Tibial nerve (tissue), 4 donors: ENCODE measurements at regions not wholly inside any gene's neighbourhood (a gene's known extent, or its start where the extent isn't known, plus 50 kb on each side); places are given as distances from the start of the nearest gene placed in this dataset.

Experiments
- DNase-seq, 2 donors: peaks; one replicate each; pipeline ENCODE4 v3.0.0-alpha.2; 2019; ENCODE audit warnings: low spot score in 2 of 2
- H3K27ac ChIP-seq, 4 donors: fragments of 200-600 bp; sonication (generic) in 3 of 4; one replicate each; pipeline ENCODE4 v1.5.1; 2017 to 2019; ENCODE audit warnings: mild to moderate bottlenecking in 1 of 4
- H3K27me3 ChIP-seq, 2 donors: fragments of 200-600 bp; sonication (generic) in 1 of 2; one replicate each; pipeline versions ENCODE4 v1.5.1 to v1.6.0; 2017 to 2019
- H3K36me3 ChIP-seq, 3 donors: fragments of 200-600 bp; sonication (generic); one replicate each; pipeline ENCODE4 v1.5.1; 2018 to 2019
- H3K4me1 ChIP-seq, 4 donors: fragments of 200-600 bp; sonication (generic) in 3 of 4; one replicate each; pipeline ENCODE4 v1.5.1; 2017 to 2019
- H3K4me3 ChIP-seq, 4 donors: fragments of 200-600 bp; sonication (generic) in 3 of 4; one replicate each; pipeline ENCODE4 v1.5.1; 2017 to 2019; ENCODE audit warnings: mild to moderate bottlenecking in 1 of 4, moderate library complexity in 1 of 4
- H3K9me3 ChIP-seq, 4 donors: fragments of 200-600 bp; sonication (generic) in 3 of 4; one replicate each; pipeline ENCODE4 v1.5.1; 2017 to 2019
- CTCF ChIP-seq, 5 experiments: fragments of 200-600 bp in 3 of 5; fragments of 450-650 bp in 2 of 5; sonication (generic) in 3 of 5; IDR thresholded peaks; one replicate each; pipeline ENCODE4 v1.5.1; 2016 to 2019; ENCODE audit warnings: antibody characterized with exemption in 5 of 5, mild to moderate bottlenecking in 3 of 5, moderate library complexity in 2 of 5
- EP300 ChIP-seq, 2 donors: sonication (generic); formaldehyde crosslinking; IDR thresholded peaks; one replicate each; pipeline ENCODE4 v1.6.1; 2017; ENCODE audit warnings: antibody characterized with exemption in 2 of 2, mild to moderate bottlenecking in 1 of 2
- POLR2A ChIP-seq, 2 donors: fragments of 450-650 bp; IDR thresholded peaks; one replicate each; pipeline ENCODE4 v1.6.1; 2017; ENCODE audit warnings: antibody characterized with exemption in 2 of 2, mild to moderate bottlenecking in 2 of 2, moderate library complexity in 2 of 2
- WGBS, 2 donors: methylation state at CpG; one replicate each; pipeline ENCODE4 v1.1.5; 2018; 5-methylcytosine and 5-hydroxymethylcytosine counted together

DNA sequence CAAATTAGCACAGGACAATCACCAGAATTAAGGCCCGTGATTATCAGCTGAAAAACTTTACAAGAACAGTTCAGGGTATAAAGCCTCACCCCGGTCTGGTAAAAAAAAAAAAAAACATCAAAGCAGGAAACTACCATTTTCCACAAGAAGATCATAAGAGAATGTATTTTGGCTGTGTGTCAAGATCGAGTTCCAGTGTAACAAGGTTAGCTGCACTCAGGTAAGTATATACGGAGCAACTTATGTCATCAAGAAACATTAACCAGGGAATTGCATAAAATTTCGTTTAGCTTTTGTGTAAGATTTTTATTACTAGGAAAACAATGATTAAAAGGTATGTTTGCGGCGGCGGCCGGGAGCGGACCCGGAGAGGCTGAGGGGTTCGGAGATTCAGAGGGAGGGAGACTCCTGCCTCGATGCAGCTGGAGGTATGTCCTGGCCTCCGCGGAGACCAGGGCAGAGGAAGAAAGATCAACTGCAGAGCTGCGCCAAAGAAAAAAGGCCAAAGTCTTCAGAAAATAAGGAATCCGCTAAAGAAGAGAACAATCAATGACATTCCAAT is 533.8 kb upstream of the CNTNAP2 start:
- Histone ChIP-seq H3K36me3 (no peaks in the 10 kb centered on the region), H3K27me3 (no peaks in the 10 kb centered on the region), H3K27ac (no peak overlapping the region), H3K4me1 (no peaks in the 10 kb centered on the region), H3K9me3 (peaks cover 0 to 3% (median 0%) of the 10 kb centered on the region in 4 donors), H3K4me3 (no peak overlapping the region)
- DNase-seq, result no peak
- TF ChIP-seq CTCF (IDR thresholded peaks at IDR 0.05), result no peak
- no peak for TF ChIP-seq POLR2A (IDR thresholded peaks at IDR 0.05)
- 83 to 87% methylated on average over 17 of the region's 17 CpGs for WGBS, 2 donors

- no peaks in the 10 kb centered on the region for H3K27me3 ChIP-seq
- no peak for DNase-seq
- H3K27ac ChIP-seq, result no peak overlapping the region
- WGBS, 2 donors, result 57 to 76% methylated on average over 3 of the region's 3 CpGs
- no peak overlapping the region for H3K4me3 ChIP-seq
- no peak for TF ChIP-seq CTCF (IDR thresholded peaks at IDR 0.05)
- no peak for TF ChIP-seq POLR2A (IDR thresholded peaks at IDR 0.05)
- TF ChIP-seq EP300 (IDR thresholded peaks at IDR 0.05), result no peak
- H3K9me3 ChIP-seq, result no peaks in the 10 kb centered on the region
- H3K4me1 ChIP-seq, result no peaks in the 10 kb centered on the region
- H3K36me3 ChIP-seq, result no peaks in the 10 kb centered on the region
Measured at GRCh38 chr7:145557805-145558204, 558.8 kb upstream of the CNTNAP2 start.

DNA sequence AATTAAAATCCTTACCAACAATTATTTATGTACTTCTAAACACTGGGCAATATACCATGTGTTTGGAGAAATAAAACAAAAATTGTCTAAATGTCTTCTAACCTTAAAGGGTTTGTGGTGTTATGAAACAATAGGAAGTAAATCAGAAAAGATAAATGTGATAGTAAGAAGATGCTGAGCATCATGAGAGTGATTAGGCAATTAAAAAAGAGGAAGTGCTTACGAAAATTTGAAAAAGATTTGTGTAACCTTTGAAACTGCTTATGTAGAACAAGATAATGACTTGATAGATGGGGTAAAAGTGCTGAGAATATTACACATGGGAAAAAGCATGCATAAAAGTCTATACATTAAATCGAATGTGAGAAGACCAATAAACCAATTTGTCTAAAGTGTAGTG is 573.4 kb upstream of the CNTNAP2 start:
- DNase-seq, result no peak
- no peak for TF ChIP-seq POLR2A (IDR thresholded peaks at IDR 0.05)
- no peak for TF ChIP-seq CTCF (IDR thresholded peaks at IDR 0.05)
- TF ChIP-seq EP300 (IDR thresholded peaks at IDR 0.05), result no peak
- 57 to 67% methylated on average over 2 of the region's 2 CpGs for WGBS, 2 donors
- Histone ChIP-seq H3K36me3 (no peaks in the 10 kb centered on the region), H3K27ac (no peak overlapping the region), H3K4me1 (no peaks in the 10 kb centered on the region), H3K4me3 (no peak overlapping the region), H3K27me3 (no peaks in the 10 kb centered on the region), H3K9me3 (no peaks in the 10 kb centered on the region)

DNA sequence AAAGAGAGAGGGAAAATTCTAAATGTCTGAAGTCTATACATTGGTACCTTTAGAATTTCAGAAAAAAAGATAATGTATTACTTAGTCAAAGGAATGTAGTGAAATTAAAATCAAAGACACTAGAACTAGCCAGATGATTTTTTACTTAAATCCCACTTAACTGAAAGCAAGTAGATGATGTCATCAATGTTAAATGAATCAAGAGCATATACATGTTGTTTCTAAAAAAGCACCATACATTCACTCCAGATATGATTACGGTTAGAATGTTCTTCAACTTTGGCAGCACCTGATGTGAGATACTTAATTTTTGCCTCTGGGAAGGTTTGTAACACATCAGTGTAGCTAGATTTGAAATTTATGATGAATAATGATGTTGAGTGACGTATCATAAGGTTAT is 576.7 kb upstream of the CNTNAP2 start:
- 42 to 68% methylated on average over 2 of the region's 2 CpGs for WGBS, 2 donors
- Histone ChIP-seq H3K27me3 (no peaks in the 10 kb centered on the region), H3K4me1 (no peaks in the 10 kb centered on the region), H3K4me3 (no peak overlapping the region), H3K36me3 (no peaks in the 10 kb centered on the region), H3K27ac (no peak overlapping the region), H3K9me3 (no peaks in the 10 kb centered on the region)
- TF ChIP-seq CTCF (IDR thresholded peaks at IDR 0.05), result no peak
- TF ChIP-seq EP300 (IDR thresholded peaks at IDR 0.05), result no peak
- no peak for TF ChIP-seq POLR2A (IDR thresholded peaks at IDR 0.05)
- DNase-seq, result no peak

- no peaks in the 10 kb centered on the region for H3K36me3 ChIP-seq
- 94 to 100% methylated on average over 1 of the region's 1 CpG for WGBS, 2 donors
- no peaks in the 10 kb centered on the region for H3K9me3 ChIP-seq
Measured at GRCh38 chr7:145534301-145534700, 582.3 kb upstream of the CNTNAP2 start.

More at GRCh38 chr7:145534301-145534700, 582.3 kb upstream of the CNTNAP2 start:
- Histone ChIP-seq H3K4me3 (no peak overlapping the region), H3K27me3 (no peaks in the 10 kb centered on the region), H3K4me1 (no peaks in the 10 kb centered on the region), H3K27ac (no peak overlapping the region)
- no peak for DNase-seq
- TF ChIP-seq CTCF (IDR thresholded peaks at IDR 0.05) (no peak), EP300 (IDR thresholded peaks at IDR 0.05) (no peak), POLR2A (IDR thresholded peaks at IDR 0.05) (no peak)
